SU-DHL-6 (cell line): ENCODE measurements at regions not wholly inside any gene's neighbourhood (a gene's known extent, or its start where the extent isn't known, plus 50 kb on each side); places are given as distances from the start of the nearest gene placed in this dataset.

Experiments used
- EZH2phosphoT487 ChIP-seq: fragments of 200-600 bp; sonication (generic), shearing (Covaris generic); conservative IDR thresholded peaks from 2 replicates; pipeline ENCODE4 v1.6.1; 2018; ENCODE audit warnings: mild to moderate bottlenecking, antibody characterized with exemption, low read length, moderate library complexity, mixed read lengths
- TF ChIP-seq, protein P1 (sequence below): fragments of 200-600 bp; sonication (generic); IDR thresholded peaks from one replicate; pipeline ENCODE4 v1.5.1; 2017; ENCODE audit warnings: antibody characterized with exemption, mild to moderate bottlenecking, low read length, moderate library complexity; ENCODE audit not compliant: insufficient read depth, poor library complexity, severe bottlenecking

DNA sequence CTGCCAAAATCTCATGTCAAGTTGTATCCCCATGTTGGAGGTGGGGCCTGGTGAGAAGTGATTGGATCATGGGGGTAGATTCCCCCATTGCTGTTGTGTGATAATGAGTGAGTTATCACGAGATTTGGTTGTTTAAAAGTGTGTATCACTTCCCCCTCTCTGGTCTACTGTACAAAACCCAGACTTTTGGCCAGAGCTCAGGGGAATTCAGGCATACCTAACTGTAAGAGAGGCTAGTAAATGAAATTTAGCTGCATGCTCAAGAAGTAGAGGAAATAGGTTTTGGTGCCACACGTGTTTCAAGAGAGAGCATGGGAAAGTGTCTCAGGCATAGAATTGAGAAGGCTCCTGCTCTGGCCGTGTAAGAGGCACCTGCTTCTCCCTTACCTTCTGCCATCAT is 190.5 kb upstream of the GALNTL6 start:
- TF ChIP-seq, protein P1, sequence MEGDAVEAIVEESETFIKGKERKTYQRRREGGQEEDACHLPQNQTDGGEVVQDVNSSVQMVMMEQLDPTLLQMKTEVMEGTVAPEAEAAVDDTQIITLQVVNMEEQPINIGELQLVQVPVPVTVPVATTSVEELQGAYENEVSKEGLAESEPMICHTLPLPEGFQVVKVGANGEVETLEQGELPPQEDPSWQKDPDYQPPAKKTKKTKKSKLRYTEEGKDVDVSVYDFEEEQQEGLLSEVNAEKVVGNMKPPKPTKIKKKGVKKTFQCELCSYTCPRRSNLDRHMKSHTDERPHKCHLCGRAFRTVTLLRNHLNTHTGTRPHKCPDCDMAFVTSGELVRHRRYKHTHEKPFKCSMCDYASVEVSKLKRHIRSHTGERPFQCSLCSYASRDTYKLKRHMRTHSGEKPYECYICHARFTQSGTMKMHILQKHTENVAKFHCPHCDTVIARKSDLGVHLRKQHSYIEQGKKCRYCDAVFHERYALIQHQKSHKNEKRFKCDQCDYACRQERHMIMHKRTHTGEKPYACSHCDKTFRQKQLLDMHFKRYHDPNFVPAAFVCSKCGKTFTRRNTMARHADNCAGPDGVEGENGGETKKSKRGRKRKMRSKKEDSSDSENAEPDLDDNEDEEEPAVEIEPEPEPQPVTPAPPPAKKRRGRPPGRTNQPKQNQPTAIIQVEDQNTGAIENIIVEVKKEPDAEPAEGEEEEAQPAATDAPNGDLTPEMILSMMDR = no peak
- no peak for TF ChIP-seq EZH2phosphoT487
